Epidermal melanocyte (primary cell): ENCODE measurements at regions not wholly inside any gene's neighbourhood (a gene's known extent, or its start where the extent isn't known, plus 50 kb on each side); places are given as distances from the start of the nearest gene placed in this dataset.
"Not testable (repeated sequence)": the region's sequence is repeated elsewhere in the genome, so short reads cannot be mapped to it uniquely, and the experiment has no call there.

ENCODE experiments used
- DNase-seq: peaks from one replicate; pipeline ENCODE4 v3.0.0; 2011; ENCODE audit warnings: low spot score; ENCODE audit not compliant: insufficient read length

DNA sequence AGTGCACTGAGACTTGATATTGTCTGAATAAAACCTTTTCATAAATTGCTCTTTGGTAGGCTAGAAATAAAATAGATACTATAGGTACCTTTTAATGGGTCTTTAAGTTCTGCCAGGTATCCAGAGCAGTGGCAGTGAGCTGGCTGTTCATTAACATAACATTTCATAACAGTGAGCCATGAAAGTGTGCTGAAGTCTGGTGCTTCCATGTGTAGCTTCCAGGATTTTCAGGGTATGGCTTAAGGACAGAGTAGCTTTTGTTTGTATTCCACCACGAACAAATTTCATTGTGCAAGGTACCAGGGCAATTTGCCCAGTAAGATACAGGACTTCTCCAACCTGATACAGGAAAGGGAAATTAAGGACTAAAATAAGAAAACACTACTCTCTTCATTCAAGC lies 124.7 kb upstream of the NANOGP8 start:
- DNase-seq: no peak

GRCh38 chr15:35208353-35208752 lies 123.3 kb upstream of the NANOGP8 start:
- DNase-seq: no peak

GRCh38 chr15:35206060-35206675 lies 121.1 kb upstream of the NANOGP8 start:
- no peak for DNase-seq

DNA sequence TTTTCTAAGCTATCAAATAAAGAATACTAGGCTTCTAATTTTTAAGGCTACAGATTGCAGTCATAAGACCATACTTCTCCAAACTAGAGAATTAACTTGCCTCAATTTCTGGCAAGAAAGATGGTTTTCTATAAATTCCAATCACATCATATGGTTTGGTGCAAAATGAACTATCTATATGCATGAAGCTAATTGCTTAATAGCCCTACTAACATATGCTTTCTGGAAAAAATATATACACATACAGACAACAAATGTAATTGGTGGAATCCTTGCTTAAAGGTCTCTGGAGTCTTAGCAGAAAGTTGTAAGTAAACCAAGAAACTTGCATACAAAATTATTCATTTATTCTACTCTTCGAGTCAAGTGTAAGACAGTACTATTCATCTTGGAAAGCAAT lies 113.1 kb upstream of the NANOGP8 start:
- no peak for DNase-seq

- no peak for DNase-seq
These were observed 112.7 kb upstream of the NANOGP8 start for GRCh38 chr15:35197754-35198153.

GRCh38 chr15:35197306-35197705 lies 112.2 kb upstream of the NANOGP8 start:
- no peak for DNase-seq

GRCh38 chr15:35196273-35196672 lies 111.2 kb upstream of the NANOGP8 start:
- no peak for DNase-seq

DNA sequence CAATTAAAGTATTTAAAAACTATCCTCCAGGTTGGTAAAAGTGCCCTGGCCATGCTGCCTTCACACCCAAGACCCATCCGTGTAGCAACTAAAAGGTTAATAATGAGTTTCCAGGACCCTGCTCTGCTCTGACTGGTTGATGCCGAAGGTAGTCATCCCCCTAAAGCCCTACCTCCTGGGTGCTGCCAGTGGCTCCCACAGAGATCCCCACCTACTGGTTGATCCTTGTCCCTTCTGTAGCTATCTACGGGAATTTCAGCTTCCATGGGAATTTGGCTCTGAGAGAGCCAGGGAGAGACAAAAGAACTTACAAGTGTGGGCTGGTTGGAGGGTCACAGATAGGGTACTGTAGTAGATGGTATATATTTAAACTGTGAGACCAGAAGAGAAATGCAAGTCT lies 110.6 kb upstream of the NANOGP8 start:
- no peak for DNase-seq

DNA sequence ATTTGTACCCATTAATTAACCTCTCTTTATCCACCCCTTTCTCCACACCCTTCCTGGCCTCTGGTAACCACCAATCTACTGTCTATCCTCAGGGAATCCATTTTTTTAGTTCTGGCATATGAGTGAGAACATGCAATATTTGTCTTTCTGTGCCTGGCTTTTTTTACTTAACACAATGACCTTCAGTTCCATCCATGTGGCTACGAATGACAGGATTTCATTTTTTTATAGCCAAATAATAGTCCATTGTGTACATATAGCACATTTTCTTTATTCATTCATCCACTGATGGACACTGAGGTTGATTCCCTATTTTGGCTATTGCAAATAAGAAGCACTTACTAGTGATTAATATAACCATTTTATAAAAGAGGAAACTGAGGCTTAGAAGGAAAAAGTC lies 109.9 kb upstream of the NANOGP8 start:
- no peak for DNase-seq

GRCh38 chr15:35194296-35194695 lies 109.2 kb upstream of the NANOGP8 start:
- no peak for DNase-seq

- no peak for DNase-seq
These were observed 106.7 kb upstream of the NANOGP8 start for GRCh38 chr15:35191783-35192182.

- no peak for DNase-seq
These were observed 101.3 kb upstream of the NANOGP8 start for GRCh38 chr15:35186346-35186745.

DNA sequence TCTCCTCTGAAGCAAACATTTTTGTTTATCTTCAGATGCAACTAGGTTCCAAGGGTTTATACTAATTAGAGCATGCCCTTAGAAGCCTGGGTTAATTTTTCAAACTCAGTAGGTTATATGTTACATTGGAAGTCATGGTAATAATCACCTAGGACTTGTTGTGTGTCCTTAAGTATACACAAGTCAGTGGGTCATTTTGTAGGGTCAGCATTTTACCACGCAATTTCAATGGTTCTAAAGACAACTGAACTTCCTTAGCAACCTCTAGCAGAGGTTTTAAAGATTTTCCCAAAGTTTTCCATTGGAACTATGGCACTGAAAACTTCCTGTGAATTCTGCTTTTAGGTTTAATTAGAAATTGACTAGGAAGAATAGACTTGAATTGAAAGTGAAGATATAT lies 99.6 kb upstream of the NANOGP8 start:
- no peak for DNase-seq

GRCh38 chr15:35182841-35183479 lies 97.9 kb upstream of the NANOGP8 start:
- DNase-seq: no peak

DNA sequence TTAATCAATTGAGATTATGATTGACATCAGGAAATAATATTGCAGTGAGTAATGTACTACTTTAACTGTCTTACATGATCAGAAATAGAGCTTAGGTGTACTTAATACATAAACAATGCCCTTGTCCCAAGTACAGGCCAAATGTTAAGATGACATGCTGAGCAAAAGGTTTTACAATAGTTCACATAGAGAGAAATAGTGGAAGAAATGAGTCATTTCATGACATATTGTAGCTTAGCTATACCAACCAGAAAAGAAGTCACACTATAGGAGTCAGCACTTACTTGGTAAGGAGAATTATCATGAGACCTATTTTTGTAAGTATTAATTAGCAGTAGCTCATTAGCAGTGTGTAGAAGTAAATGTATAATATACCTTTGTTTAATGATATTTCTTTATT lies 96.4 kb upstream of the NANOGP8 start:
- DNase-seq: no peak

- no peak for DNase-seq
These were observed 94.6 kb upstream of the NANOGP8 start for GRCh38 chr15:35179739-35180138.

DNA sequence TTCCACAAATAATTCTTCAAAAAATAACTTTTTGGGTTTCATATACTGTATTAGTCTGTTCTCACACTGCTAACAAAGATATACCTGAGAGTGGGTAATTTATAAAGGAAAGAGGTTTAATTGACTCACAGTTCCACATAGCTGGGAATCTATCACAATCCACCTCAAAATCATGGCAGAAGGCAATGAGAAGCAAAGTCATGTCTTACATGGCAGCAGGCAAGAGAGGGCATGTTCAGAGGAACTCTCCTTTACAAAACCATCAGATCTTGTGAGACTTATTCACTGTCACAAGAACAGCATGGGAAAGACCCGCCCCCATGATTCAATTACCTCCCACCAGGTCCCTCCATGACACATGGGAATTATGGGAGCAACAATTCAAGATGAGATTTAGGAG lies 93.1 kb upstream of the NANOGP8 start:
- not testable (repeated sequence) for DNase-seq

GRCh38 chr15:35174948-35175347 lies 89.9 kb upstream of the NANOGP8 start:
- no peak for DNase-seq

DNA sequence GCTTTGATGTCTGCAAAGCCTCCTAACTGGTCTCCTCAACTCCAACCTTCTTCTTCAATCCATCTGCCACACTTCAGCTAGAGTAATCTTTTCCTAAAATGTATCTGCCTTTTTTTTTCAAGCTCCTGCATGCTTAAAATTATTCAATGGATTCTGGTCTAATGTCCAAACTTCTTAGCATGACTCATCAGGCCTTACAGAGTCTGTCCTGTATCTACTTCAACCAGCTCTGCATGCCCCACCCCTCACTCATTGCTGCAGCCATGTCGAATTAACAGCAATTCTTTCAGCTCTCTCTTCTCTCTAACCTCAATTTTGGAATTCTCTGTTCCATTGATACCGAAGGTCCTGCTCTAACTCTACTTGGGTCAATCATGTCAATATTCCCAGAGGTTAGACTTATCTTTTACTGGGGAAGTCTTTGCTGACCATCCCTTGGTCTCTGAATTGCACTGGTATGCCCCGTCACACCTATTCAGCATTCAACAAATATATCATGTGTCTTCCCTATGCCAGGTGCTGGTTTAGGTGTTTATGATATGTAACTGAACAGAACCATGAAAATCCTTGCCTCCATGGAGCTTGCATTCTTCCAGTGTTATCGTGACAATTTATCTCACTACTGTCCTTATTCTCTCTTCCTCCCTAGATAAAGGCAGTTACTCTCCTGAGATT lies 88.5 kb upstream of the NANOGP8 start:
- no peak for DNase-seq

GRCh38 chr15:35170207-35170606 lies 85.1 kb upstream of the NANOGP8 start:
- DNase-seq: no peak

GRCh38 chr15:35168464-35168863 lies 83.4 kb upstream of the NANOGP8 start:
- DNase-seq: no peak

GRCh38 chr15:35167675-35168074 lies 82.6 kb upstream of the NANOGP8 start:
- DNase-seq: no peak
